H1 (cell line): ENCODE measurements at regions not wholly inside any gene's neighbourhood (a gene's known extent, or its start where the extent isn't known, plus 50 kb on each side); places are given as distances from the start of the nearest gene placed in this dataset.

Experiments
- CTCF ChIA-PET: fragments of 300-600 bp; sonication (Branson Sonifier 250); formaldehyde crosslinking; loops from one replicate; lab custom pipeline; 2021; ENCODE audit not compliant: partially characterized antibody; lab: Charles Lee
- POLR2A ChIA-PET: fragments of 300-600 bp; sonication (Branson Sonifier 250); formaldehyde crosslinking; loops from one replicate; lab custom pipeline; 2021; ENCODE audit warnings: inconsistent platforms; ENCODE audit not compliant: partially characterized antibody; lab: Charles Lee
- DNase-seq, 2 experiments: peaks; one replicate each; pipeline versions ENCODE4 v3.0.0 to v3.0.0-alpha.2; 2010 to 2022; ENCODE audit warnings: low spot score in 2 of 2, low read depth in 1 of 2, mixed read lengths in 1 of 2
- FAIRE-seq: peaks from 2 replicates; lab custom pipeline; 2011; peaks lifted over from hg19 to GRCh38; lab: Jason Lieb, UNC
- H2AFZ ChIP-seq: 2 replicates; pipeline ENCODE4 v1.8.1; 2012; ENCODE audit warnings: low read length, inconsistent platforms
- H2AK5ac ChIP-seq: 2 replicates; pipeline ENCODE4 v1.6.1; 2013; ENCODE audit warnings: low read depth, low read length
- H2BK120ac ChIP-seq: replicated peaks from 2 replicates; pipeline ENCODE3; 2013; ENCODE audit warnings: low read depth, low read length, inconsistent platforms
- H2BK12ac ChIP-seq: 2 replicates; pipeline ENCODE4 v1.6.1; 2013; ENCODE audit warnings: low read depth, low read length
- H2BK15ac ChIP-seq: 2 replicates; pipeline ENCODE4 v1.6.1; 2013; ENCODE audit warnings: low read length
- H2BK20ac ChIP-seq: 2 replicates; pipeline ENCODE4 v1.6.1; 2013; ENCODE audit warnings: low read length
- H2BK5ac ChIP-seq: 2 replicates; pipeline ENCODE4 v1.6.1; 2013; ENCODE audit warnings: low read depth, low read length
- H3K14ac ChIP-seq: 2 replicates; pipeline ENCODE4 v1.6.1; 2013; ENCODE audit warnings: inconsistent platforms; ENCODE audit not compliant: insufficient read length
- H3K18ac ChIP-seq: 2 replicates; pipeline ENCODE4 v1.6.1; 2013; ENCODE audit warnings: low read length; ENCODE audit errors: extremely low read depth
- H3K23ac ChIP-seq: 2 replicates; pipeline ENCODE4 v1.6.1; 2013; ENCODE audit warnings: inconsistent platforms; ENCODE audit not compliant: insufficient read length
- H3K23me2 ChIP-seq: 2 replicates; pipeline ENCODE4 v1.6.1; 2013; ENCODE audit warnings: low read depth, low read length
- H3K27ac ChIP-seq: 2 replicates; pipeline ENCODE4 v1.6.1; 2011; ENCODE audit warnings: low read depth, low read length, inconsistent platforms
- H3K27me3 ChIP-seq, 4 experiments: replicated peaks in 1 of 4; 1 replicate in 1 of 4; 2 replicates in 3 of 4; pipeline versions ENCODE4 v1.6.1 to v1.8.1; 2011 to 2013; ENCODE audit warnings: low read length in 3 of 4, mild to moderate bottlenecking in 3 of 4, inconsistent platforms in 2 of 4, mixed read lengths in 2 of 4, moderate library complexity in 1 of 4; ENCODE audit not compliant: control insufficient read depth in 3 of 4, insufficient read depth in 3 of 4; ENCODE audit errors: extremely low read depth in 1 of 4
- H3K36me3 ChIP-seq, 4 experiments: 2 replicates each; pipeline versions ENCODE4 v1.6.1 to v1.8.1; 2011 to 2013; ENCODE audit warnings: mild to moderate bottlenecking in 4 of 4, low read length in 3 of 4, moderate library complexity in 2 of 4, control low read depth in 1 of 4, inconsistent platforms in 1 of 4; ENCODE audit not compliant: insufficient read depth in 4 of 4, control insufficient read depth in 2 of 4
- H3K4ac ChIP-seq: replicated peaks from 2 replicates; pipeline ENCODE3; 2013; ENCODE audit warnings: low read length, low read depth, mixed read lengths, inconsistent platforms; ENCODE audit not compliant: insufficient read length
- H3K4me1 ChIP-seq, 4 experiments: replicated peaks in 1 of 4; 1 replicate in 1 of 4; 2 replicates in 3 of 4; pipeline versions ENCODE4 v1.6.1 to v1.8.1; 2011 to 2013; ENCODE audit warnings: low read length in 3 of 4, inconsistent platforms in 2 of 4, mixed read lengths in 1 of 4; ENCODE audit not compliant: insufficient read depth in 4 of 4, control insufficient read depth in 3 of 4
- H3K4me2 ChIP-seq, 2 experiments: 2 replicates each; pipeline versions ENCODE4 v1.6.1 to v1.8.1; 2011 to 2013; ENCODE audit warnings: low read depth in 2 of 2, low read length in 2 of 2, control low read depth in 1 of 2, inconsistent platforms in 1 of 2, mild to moderate bottlenecking in 1 of 2; ENCODE audit not compliant: insufficient read depth in 1 of 2
- H3K4me3 ChIP-seq, 4 experiments: fragments of 200-600, 300-600 bp in 1 of 4; sonication (generic), shearing (Covaris generic), sonication (Bioruptor Twin) in 1 of 4; 2 replicates each; pipeline versions ENCODE4 v1.5.1 to v1.8.1; 2011 to 2016; ENCODE audit warnings: low read length in 4 of 4, low read depth in 3 of 4, control low read depth in 2 of 4, inconsistent platforms in 2 of 4, mild to moderate bottlenecking in 2 of 4, mixed read lengths in 1 of 4, moderate library complexity in 1 of 4; ENCODE audit not compliant: insufficient read depth in 2 of 4; ENCODE audit errors: extremely low read depth in 1 of 4
- H3K56ac ChIP-seq: replicated peaks from 2 replicates; pipeline ENCODE3; 2013; ENCODE audit warnings: low read depth, mild to moderate bottlenecking, mixed read lengths, low read length, inconsistent platforms; ENCODE audit not compliant: insufficient read length
- H3K79me1 ChIP-seq: 2 replicates; pipeline ENCODE4 v1.6.1; 2013; ENCODE audit warnings: low read depth, low read length, control low read depth
- H3K79me2 ChIP-seq, 2 experiments: 2 replicates each; pipeline versions ENCODE4 v1.6.1 to v1.8.1; 2012 to 2013; ENCODE audit warnings: low read length in 2 of 2, mild to moderate bottlenecking in 2 of 2, inconsistent platforms in 1 of 2; ENCODE audit not compliant: insufficient read depth in 2 of 2, control insufficient read depth in 1 of 2
- H3K9ac ChIP-seq, 4 experiments: replicated peaks in 1 of 4; 1 replicate in 1 of 4; 2 replicates in 3 of 4; pipeline versions ENCODE4 v1.6.1 to v1.8.1; 2011 to 2013; ENCODE audit warnings: low read depth in 3 of 4, low read length in 3 of 4, control low read depth in 2 of 4, mild to moderate bottlenecking in 2 of 4, moderate library complexity in 2 of 4, inconsistent platforms in 1 of 4; ENCODE audit errors: extremely low read depth in 1 of 4
- H3K9me3 ChIP-seq, 2 experiments: 2 replicates each; pipeline versions ENCODE4 v1.6.1 to v1.8.1; 2012 to 2013; ENCODE audit warnings: mild to moderate bottlenecking in 2 of 2, moderate library complexity in 2 of 2, control low read depth in 1 of 2, inconsistent platforms in 1 of 2, low read depth in 1 of 2, low read length in 1 of 2, mixed read lengths in 1 of 2; ENCODE audit not compliant: insufficient read depth in 2 of 2
- H4K20me1 ChIP-seq, 2 experiments: replicated peaks in 1 of 2; 2 replicates each; pipeline versions ENCODE3 to v1.8.1; 2011 to 2013; ENCODE audit warnings: inconsistent platforms in 2 of 2, low read length in 2 of 2, mild to moderate bottlenecking in 1 of 2; ENCODE audit not compliant: insufficient read depth in 2 of 2, control insufficient read depth in 1 of 2
- H4K5ac ChIP-seq: 2 replicates; pipeline ENCODE4 v1.6.1; 2013; ENCODE audit warnings: low read length, low read depth, mixed read lengths, inconsistent platforms; ENCODE audit not compliant: insufficient read length
- H4K8ac ChIP-seq: 2 replicates; pipeline ENCODE4 v1.8.0; 2013; ENCODE audit warnings: mild to moderate bottlenecking, moderate library complexity, low read length, inconsistent platforms; ENCODE audit not compliant: insufficient read depth; ENCODE audit errors: extremely low read depth
- H4K91ac ChIP-seq: replicated peaks from 2 replicates; pipeline ENCODE3; 2013; ENCODE audit warnings: low read length, mixed read lengths, inconsistent platforms; ENCODE audit not compliant: insufficient read length
- CEBPB ChIP-seq: IDR thresholded peaks from 2 replicates; pipeline ENCODE4 v1.6.1; 2012; ENCODE audit warnings: low read depth, low read length
- YY1 ChIP-seq: IDR thresholded peaks from 2 replicates; pipeline ENCODE4 v1.6.1; 2011; ENCODE audit warnings: low read depth, mild to moderate bottlenecking, low read length
- WGBS, 2 experiments: shearing (Covaris generic) in 1 of 2; methylation state at CpG; one replicate each; pipeline versions ENCODE4 v1.1.6 to v1.1.7; 2013 to 2015; ENCODE audit warnings: low lambda C conversion rate in 2 of 2, mixed read lengths in 2 of 2, inconsistent platforms in 1 of 2, low coverage in 1 of 2, missing lambda C conversion rate in 1 of 2; ENCODE audit not compliant: insufficient replicate concordance in 2 of 2, insufficient coverage in 1 of 2, insufficient read length in 1 of 2; ENCODE audit errors: extremely low coverage in 1 of 2, missing lambda C conversion rate in 1 of 2; 5-methylcytosine and 5-hydroxymethylcytosine counted together
- TF ChIP-seq, protein P1 (sequence below): IDR thresholded peaks from 2 replicates; pipeline ENCODE4 v1.6.1; 2012; ENCODE audit warnings: inconsistent platforms

DNA sequence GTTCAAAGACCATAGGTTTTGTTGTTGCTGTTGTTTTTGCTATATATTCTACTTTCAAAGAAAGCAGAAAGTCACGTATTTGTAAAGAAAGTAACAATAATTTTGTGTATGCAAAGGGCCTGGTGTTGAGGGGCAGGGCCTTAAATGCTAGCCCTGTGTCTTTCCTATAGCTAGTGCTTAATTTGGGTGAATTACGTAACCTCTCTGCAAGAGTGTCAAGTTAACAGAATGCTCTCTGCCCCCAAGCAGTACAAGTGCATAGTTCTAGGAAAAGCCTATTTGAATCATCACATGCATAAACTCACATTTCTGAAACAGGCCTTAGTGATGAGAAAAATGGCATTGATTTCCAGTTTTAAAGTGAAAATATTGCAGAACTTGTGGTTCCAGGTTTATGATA, 663.6 kb downstream of the STIM2 start:
- no peak overlapping the region for H3K27ac ChIP-seq
- H4K8ac ChIP-seq: no peak overlapping the region
- no peak overlapping the region for H3K4ac ChIP-seq
- FAIRE-seq (no peak), DNase-seq (no peak)
- H2AK5ac ChIP-seq: no peak overlapping the region
- no peak overlapping the region for H3K4me3 ChIP-seq
- no peak overlapping the region for H3K9ac ChIP-seq
- H3K36me3 ChIP-seq: no peaks in the 10 kb centered on the region
- H3K14ac ChIP-seq: no peak overlapping the region
- no peak overlapping the region for H2BK5ac ChIP-seq
- H4K91ac ChIP-seq: no peak overlapping the region
- H2BK20ac ChIP-seq: no peak overlapping the region
- H3K4me1 ChIP-seq: no peaks in the 10 kb centered on the region
- H2BK12ac ChIP-seq: no peak overlapping the region
- no peaks in the 10 kb centered on the region for H3K27me3 ChIP-seq
- 89% methylated on average over 2 of the region's 2 CpGs; no CpG with 5 or more reads in 1 of the 2 experiments for WGBS, 2 experiments
- ChIA-PET POLR2A (no interaction called here), CTCF (interaction anchor here (0.6 to 0.7 kb wide), 2 partner anchors 21 to 1593 kb away, joined by 3 read pairs; no protein-coding TSS in a partner anchor)
- no peaks in the 10 kb centered on the region for H3K79me2 ChIP-seq
- H3K18ac ChIP-seq: no peak overlapping the region
- no peaks in the 10 kb centered on the region for H3K23me2 ChIP-seq
- H4K5ac ChIP-seq: no peak overlapping the region
- no peak overlapping the region for H2BK120ac ChIP-seq
- no peaks in the 10 kb centered on the region for H4K20me1 ChIP-seq
- TF ChIP-seq YY1 (no peak), CEBPB (peak; percentile 82)
- TF ChIP-seq, protein P1, sequence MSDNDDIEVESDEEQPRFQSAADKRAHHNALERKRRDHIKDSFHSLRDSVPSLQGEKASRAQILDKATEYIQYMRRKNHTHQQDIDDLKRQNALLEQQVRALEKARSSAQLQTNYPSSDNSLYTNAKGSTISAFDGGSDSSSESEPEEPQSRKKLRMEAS: no peak
- no peak overlapping the region for H2BK15ac ChIP-seq
- no peaks in the 10 kb centered on the region for H3K79me1 ChIP-seq
- no peak overlapping the region for H3K23ac ChIP-seq
- no peaks in the 10 kb centered on the region for H3K9me3 ChIP-seq
- no peak overlapping the region for H3K4me2 ChIP-seq
- H2AFZ ChIP-seq: no peak overlapping the region
- no peak overlapping the region for H3K56ac ChIP-seq
